HepG2 (cell line): ENCODE measurements at regions not wholly inside any gene's neighbourhood (a gene's known extent, or its start where the extent isn't known, plus 50 kb on each side); places are given as distances from the start of the nearest gene placed in this dataset.

Source experiments
- ATM ChIP-seq: fragments of 450-650 bp; IDR thresholded peaks from 2 replicates; pipeline ENCODE4 v1.7.1; 2017; ENCODE audit warnings: mild to moderate bottlenecking, borderline replicate concordance
- BCL6 ChIP-seq: IDR thresholded peaks from 2 replicates; pipeline ENCODE4 v1.6.1; 2016; ENCODE audit warnings: missing genetic modification reagents, missing compliant biosample characterization
- CEBPB ChIP-seq: IDR thresholded peaks from 2 replicates; pipeline ENCODE4 v1.6.1; 2011; ENCODE audit warnings: low read depth, low read length, improper control_type of control experiment, borderline replicate concordance
- CEBPG ChIP-seq: IDR thresholded peaks from 2 replicates; pipeline ENCODE4 v1.6.1; 2016
- CREB1 ChIP-seq, 2 experiments: fragments of 450-650 bp in 1 of 2; IDR thresholded peaks; 2 replicates each; pipeline ENCODE4 v1.6.1; 2016 to 2017; ENCODE audit warnings: control low read depth in 1 of 2, mild to moderate bottlenecking in 1 of 2, missing compliant biosample characterization in 1 of 2, missing genetic modification characterization in 1 of 2
- FOXA1 ChIP-seq, 2 experiments: fragments of 450-650 bp in 1 of 2; sonication (generic) in 1 of 2; formaldehyde crosslinking in 1 of 2; IDR thresholded peaks; 2 replicates each; pipeline versions ENCODE4 v1.4.0 to v1.6.1; 2016 to 2020; ENCODE audit warnings: missing genetic modification reagents in 1 of 2
- FOXA3 ChIP-seq: IDR thresholded peaks from 2 replicates; pipeline ENCODE4 v1.6.1; 2016; ENCODE audit warnings: missing genetic modification reagents, missing compliant biosample characterization
- GATAD2A ChIP-seq: IDR thresholded peaks from 2 replicates; pipeline ENCODE4 v1.6.1; 2016
- HMG20A ChIP-seq: IDR thresholded peaks from 2 replicates; pipeline ENCODE4 v1.6.1; 2016; ENCODE audit warnings: borderline replicate concordance
- LCORL ChIP-seq, 2 experiments: fragments of 450-650 bp in 1 of 2; sonication (generic) in 1 of 2; formaldehyde crosslinking in 1 of 2; IDR thresholded peaks; 2 replicates each; pipeline versions ENCODE4 v1.5.0 to v1.6.1; 2017 to 2020; ENCODE audit warnings: antibody characterized with exemption in 1 of 2, missing genetic modification reagents in 1 of 2
- PLRG1 ChIP-seq: fragments of 450-650 bp; conservative IDR thresholded peaks from 2 replicates; pipeline ENCODE4 v1.6.1; 2016
- PRDM10 ChIP-seq: sonication (generic); formaldehyde crosslinking; IDR thresholded peaks from 2 replicates; pipeline ENCODE4 v1.4.0; 2020; ENCODE audit warnings: low read depth, missing genetic modification reagents
- RARA ChIP-seq: IDR thresholded peaks from 2 replicates; pipeline ENCODE4 v1.6.1; 2016; ENCODE audit warnings: missing genetic modification reagents, missing compliant biosample characterization
- SOX5 ChIP-seq: IDR thresholded peaks from 2 replicates; pipeline ENCODE4 v1.6.1; 2016; ENCODE audit warnings: borderline replicate concordance
- SP5 ChIP-seq: IDR thresholded peaks from 2 replicates; pipeline ENCODE4 v1.6.1; 2016; ENCODE audit warnings: low read depth, borderline replicate concordance
- TAF1 ChIP-seq: sonication (generic); formaldehyde crosslinking; IDR thresholded peaks from 2 replicates; pipeline ENCODE4 v1.4.0; 2020; ENCODE audit warnings: missing genetic modification reagents
- TGIF2 ChIP-seq: IDR thresholded peaks from 2 replicates; pipeline ENCODE4 v1.6.1; 2016; ENCODE audit warnings: control low read depth, missing compliant biosample characterization
- ZBTB42 ChIP-seq: sonication (generic); formaldehyde crosslinking; IDR thresholded peaks from 2 replicates; pipeline ENCODE4 v1.5.0; 2020; ENCODE audit warnings: mild to moderate bottlenecking, missing genetic modification reagents
- ZMYM4 ChIP-seq: sonication (generic); formaldehyde crosslinking; IDR thresholded peaks from 2 replicates; pipeline ENCODE4 v1.8.1; 2023; ENCODE audit warnings: mild to moderate bottlenecking, missing genetic modification reagents
- ZNF264 ChIP-seq: sonication (generic); formaldehyde crosslinking; IDR thresholded peaks from 2 replicates; pipeline ENCODE4 v1.4.0; 2020; ENCODE audit warnings: missing genetic modification reagents
- ZNF331 ChIP-seq: sonication (generic); formaldehyde crosslinking; IDR thresholded peaks from 2 replicates; pipeline ENCODE4 v1.4.0; 2020; ENCODE audit warnings: missing genetic modification reagents
- ZNF563 ChIP-seq: sonication (generic); formaldehyde crosslinking; IDR thresholded peaks from 2 replicates; pipeline ENCODE4 v1.8.0; 2022; ENCODE audit warnings: mild to moderate bottlenecking, moderate library complexity, missing genetic modification reagents
- TF ChIP-seq, protein P1 (sequence below): IDR thresholded peaks from 2 replicates; pipeline ENCODE4 v1.6.1; 2016; ENCODE audit warnings: missing compliant biosample characterization, missing genetic modification reagents, borderline replicate concordance
- TF ChIP-seq, protein P2 (sequence below), 2 experiments: fragments of 450-650 bp in 1 of 2; sonication (generic) in 1 of 2; formaldehyde crosslinking; IDR thresholded peaks; 2 replicates each; pipeline versions ENCODE4 v1.5.0 to v1.8.0; 2020 to 2022; ENCODE audit warnings: mild to moderate bottlenecking in 1 of 2, missing genetic modification reagents in 1 of 2

GRCh38 chr3:30349507-30349906 lies 256.9 kb upstream of the TGFBR2 start (continued):
- no peak for TF ChIP-seq FOXA1 (IDR thresholded peaks at IDR 0.05)
- peak; percentile 86 for TF ChIP-seq FOXA1 (CRISPR knock-in tag; IDR thresholded peaks at IDR 0.05)
- no peak for TF ChIP-seq TGIF2 (CRISPR knock-in tag)
- TF ChIP-seq LCORL (IDR thresholded peaks at IDR 0.05): no peak
- no peak for TF ChIP-seq LCORL (CRISPR knock-in tag; IDR thresholded peaks at IDR 0.05)
- TF ChIP-seq PLRG1: no peak
- 0 out of 2 replicates have a peak, but pooled peaks have one; percentile 21 for TF ChIP-seq ZNF264 (CRISPR knock-in tag)
- peak; percentile 31; the same call in 1 of the 2 replicates for TF ChIP-seq TAF1 (CRISPR knock-in tag)
- peak; percentile 52; the same call in 1 of the 2 replicates for TF ChIP-seq RARA
- TF ChIP-seq HMG20A (CRISPR knock-in tag): peak; percentile 66; the same call in 1 of the 2 replicates
- TF ChIP-seq, protein P1, sequence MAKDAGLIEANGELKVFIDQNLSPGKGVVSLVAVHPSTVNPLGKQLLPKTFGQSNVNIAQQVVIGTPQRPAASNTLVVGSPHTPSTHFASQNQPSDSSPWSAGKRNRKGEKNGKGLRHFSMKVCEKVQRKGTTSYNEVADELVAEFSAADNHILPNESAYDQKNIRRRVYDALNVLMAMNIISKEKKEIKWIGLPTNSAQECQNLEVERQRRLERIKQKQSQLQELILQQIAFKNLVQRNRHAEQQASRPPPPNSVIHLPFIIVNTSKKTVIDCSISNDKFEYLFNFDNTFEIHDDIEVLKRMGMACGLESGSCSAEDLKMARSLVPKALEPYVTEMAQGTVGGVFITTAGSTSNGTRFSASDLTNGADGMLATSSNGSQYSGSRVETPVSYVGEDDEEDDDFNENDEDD (CRISPR knock-in tag): peak; percentile 42; the same call in 1 of the 2 replicates
- TF ChIP-seq, protein P2, sequence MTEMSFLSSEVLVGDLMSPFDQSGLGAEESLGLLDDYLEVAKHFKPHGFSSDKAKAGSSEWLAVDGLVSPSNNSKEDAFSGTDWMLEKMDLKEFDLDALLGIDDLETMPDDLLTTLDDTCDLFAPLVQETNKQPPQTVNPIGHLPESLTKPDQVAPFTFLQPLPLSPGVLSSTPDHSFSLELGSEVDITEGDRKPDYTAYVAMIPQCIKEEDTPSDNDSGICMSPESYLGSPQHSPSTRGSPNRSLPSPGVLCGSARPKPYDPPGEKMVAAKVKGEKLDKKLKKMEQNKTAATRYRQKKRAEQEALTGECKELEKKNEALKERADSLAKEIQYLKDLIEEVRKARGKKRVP (CRISPR knock-in tag; IDR thresholded peaks at IDR 0.05): 0 out of 4 replicates have a peak, but pooled peaks of 1 of the 2 experiments have one; percentile 37
- peak; percentile 90 for TF ChIP-seq GATAD2A (CRISPR knock-in tag)
- peak; percentile 72 for TF ChIP-seq SP5
- TF ChIP-seq CEBPG (CRISPR knock-in tag): peak; percentile 46; the same call in 1 of the 2 replicates
- no peak for TF ChIP-seq CREB1 (IDR thresholded peaks at IDR 0.05)
- TF ChIP-seq CREB1 (CRISPR knock-in tag; IDR thresholded peaks at IDR 0.05): no peak
- TF ChIP-seq ZMYM4: 0 out of 2 replicates have a peak, but pooled peaks have one; percentile 68
- no peak for TF ChIP-seq ZBTB42 (CRISPR knock-in tag)
- TF ChIP-seq ZNF331: no peak
- TF ChIP-seq ZNF563 (CRISPR knock-in tag): no peak
- TF ChIP-seq CEBPB: no peak
- no peak for TF ChIP-seq ATM
- TF ChIP-seq BCL6: 0 out of 2 replicates have a peak, but pooled peaks have one; percentile 15
- peak; percentile 87 for TF ChIP-seq FOXA3 (CRISPR knock-in tag)
- peak; percentile 69; the same call in 1 of the 2 replicates for TF ChIP-seq SOX5
- TF ChIP-seq PRDM10 (CRISPR knock-in tag): peak; percentile 59; the same call in 1 of the 2 replicates
